Cardiac muscle cell (in vitro differentiated cells and primary cell): ENCODE measurements at regions not wholly inside any gene's neighbourhood (a gene's known extent, or its start where the extent isn't known, plus 50 kb on each side); places are given as distances from the start of the nearest gene placed in this dataset.

ENCODE experiments used
- DNase-seq, 2 donors: peaks; one replicate each; pipeline versions ENCODE4 v3.0.0 to v3.0.0-alpha.2; 2010 to 2017; ENCODE audit warnings: low read depth in 1 of 2, low spot score in 1 of 2
- H3K27ac ChIP-seq: fragments of 200-600 bp; sonication (generic); 2 replicates; pipeline ENCODE4 v1.5.1; 2016
- H3K27me3 ChIP-seq: fragments of 200-600 bp; sonication (generic); 2 replicates; pipeline ENCODE4 v1.6.0; 2016; ENCODE audit warnings: control low read depth
- H3K36me3 ChIP-seq: fragments of 200-600 bp; sonication (generic); 2 replicates; pipeline ENCODE4 v1.5.1; 2016; ENCODE audit warnings: control low read depth
- H3K4me1 ChIP-seq: fragments of 200-600 bp; sonication (generic); 2 replicates; pipeline ENCODE4 v1.8.1; 2017; ENCODE audit warnings: low read depth, mild to moderate bottlenecking, mixed run types
- H3K4me3 ChIP-seq: fragments of 200-600 bp; sonication (generic); 2 replicates; pipeline ENCODE4 v1.5.1; 2016; ENCODE audit warnings: mild to moderate bottlenecking
- H3K9me3 ChIP-seq: fragments of 200-600 bp; sonication (generic); 2 replicates; pipeline ENCODE4 v1.5.1; 2017; ENCODE audit warnings: low read depth, mild to moderate bottlenecking, control low read depth
- TF ChIP-seq, protein P1 (sequence below): IDR thresholded peaks from 2 replicates; pipeline ENCODE4 v1.5.1; 2012; ENCODE audit warnings: low read depth, mild to moderate bottlenecking, low read length

DNA sequence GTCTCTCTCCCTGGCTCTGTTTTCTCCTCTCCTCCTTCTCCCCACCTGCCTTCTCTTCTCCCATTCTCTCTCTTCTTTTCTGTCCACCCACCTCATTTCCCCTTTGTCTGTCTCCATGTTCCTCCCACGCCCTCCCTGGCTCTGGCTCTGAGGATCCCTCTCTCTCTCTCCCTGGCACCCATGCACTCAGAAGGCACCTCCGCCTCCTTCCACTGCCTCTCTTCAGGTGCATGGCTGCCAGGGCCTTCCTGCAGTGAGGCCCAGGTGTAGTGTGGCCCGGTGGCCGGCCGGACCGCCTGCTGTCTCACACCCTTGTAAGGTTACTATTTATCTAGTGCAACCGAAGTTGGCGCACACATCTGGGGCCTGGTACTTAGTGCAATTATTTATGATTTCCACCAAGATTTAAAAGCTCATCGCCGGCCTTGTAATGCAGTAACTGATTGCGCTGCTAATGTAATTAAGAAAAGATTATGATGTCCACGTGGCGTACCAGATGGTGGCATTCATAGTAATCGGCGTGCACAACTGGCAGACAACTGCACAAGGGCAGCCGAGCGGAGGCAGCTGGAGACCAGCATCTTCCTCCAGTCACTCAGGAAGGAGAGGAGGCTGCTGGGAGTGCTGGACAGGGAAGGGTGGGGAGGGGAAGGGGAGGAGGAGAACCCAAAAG, 50.4 kb upstream of the MVB12B start:
- Histone ChIP-seq H3K27ac (no peak overlapping the region), H3K4me1 (peaks cover 3% of the 10 kb centered on the region), H3K9me3 (no peaks in the 10 kb centered on the region), H3K36me3 (no peaks in the 10 kb centered on the region), H3K4me3 (no peak overlapping the region), H3K27me3 (no peaks in the 10 kb centered on the region)
- no peak for DNase-seq
- TF ChIP-seq, protein P1, sequence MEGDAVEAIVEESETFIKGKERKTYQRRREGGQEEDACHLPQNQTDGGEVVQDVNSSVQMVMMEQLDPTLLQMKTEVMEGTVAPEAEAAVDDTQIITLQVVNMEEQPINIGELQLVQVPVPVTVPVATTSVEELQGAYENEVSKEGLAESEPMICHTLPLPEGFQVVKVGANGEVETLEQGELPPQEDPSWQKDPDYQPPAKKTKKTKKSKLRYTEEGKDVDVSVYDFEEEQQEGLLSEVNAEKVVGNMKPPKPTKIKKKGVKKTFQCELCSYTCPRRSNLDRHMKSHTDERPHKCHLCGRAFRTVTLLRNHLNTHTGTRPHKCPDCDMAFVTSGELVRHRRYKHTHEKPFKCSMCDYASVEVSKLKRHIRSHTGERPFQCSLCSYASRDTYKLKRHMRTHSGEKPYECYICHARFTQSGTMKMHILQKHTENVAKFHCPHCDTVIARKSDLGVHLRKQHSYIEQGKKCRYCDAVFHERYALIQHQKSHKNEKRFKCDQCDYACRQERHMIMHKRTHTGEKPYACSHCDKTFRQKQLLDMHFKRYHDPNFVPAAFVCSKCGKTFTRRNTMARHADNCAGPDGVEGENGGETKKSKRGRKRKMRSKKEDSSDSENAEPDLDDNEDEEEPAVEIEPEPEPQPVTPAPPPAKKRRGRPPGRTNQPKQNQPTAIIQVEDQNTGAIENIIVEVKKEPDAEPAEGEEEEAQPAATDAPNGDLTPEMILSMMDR: no peak
